ENCODE measurements at regions not wholly inside any gene's neighbourhood (a gene's known extent, or its start where the extent isn't known, plus 50 kb on each side); places are given as distances from the start of the nearest gene placed in this dataset.

GRCh38 chr14:51386983-51387735 lies 147.1 kb downstream of the TMX1 start:
- TF ChIP-seq GATA2 (IDR thresholded peaks at IDR 0.05; ENCODE audit: low read depth, low read length) (no peak), GATA3 (IDR thresholded peaks at IDR 0.05; ENCODE audit: low read depth, low read length) (no peak)

All from SH-SY5Y (cell line).